SK-N-MC (cell line): ENCODE measurements at regions not wholly inside any gene's neighbourhood (a gene's known extent, or its start where the extent isn't known, plus 50 kb on each side); places are given as distances from the start of the nearest gene placed in this dataset.

ENCODE experiments used
- EZH2 ChIP-seq: fragments of 200-600 bp; sonication (generic); IDR thresholded peaks from one replicate; pipeline ENCODE4 v1.6.1; 2017; ENCODE audit warnings: antibody characterized with exemption
- FOXP2 ChIP-seq: optimal IDR thresholded peaks from 2 replicates; pipeline ENCODE3; 2011; ENCODE audit warnings: mild to moderate bottlenecking, moderate library complexity; ENCODE audit not compliant: insufficient read depth; ENCODE audit errors: extremely low read length, control extremely low read depth
- POLR2AphosphoS5 ChIP-seq: IDR thresholded peaks from 2 replicates; pipeline ENCODE4 v1.6.1; 2012; ENCODE audit warnings: mild to moderate bottlenecking, low read depth, low read length, borderline replicate concordance

DNA sequence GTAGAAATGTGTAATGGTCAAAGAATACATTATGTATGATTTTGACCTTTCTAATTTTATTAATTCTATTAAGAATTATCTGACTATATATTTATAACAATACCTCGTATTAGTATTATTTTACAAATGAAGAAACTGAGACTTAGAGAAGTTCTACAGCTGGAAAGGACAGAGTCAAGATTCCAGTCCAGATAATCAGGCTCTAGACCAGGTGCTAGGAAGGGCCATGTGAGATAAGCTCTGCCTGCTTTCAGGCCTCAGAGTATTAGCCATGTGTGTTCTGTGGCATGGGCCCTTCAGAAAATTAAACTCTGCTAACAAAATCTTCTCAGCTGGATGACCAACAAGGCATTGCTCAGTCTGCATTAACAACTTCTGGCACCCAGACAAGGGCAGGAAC lies 87.5 kb downstream of the CD200R1L start:
- TF ChIP-seq EZH2 (no peak), POLR2AphosphoS5 (no peak), FOXP2 (no peak)
